ENCODE measurements at regions not wholly inside any gene's neighbourhood (a gene's known extent, or its start where the extent isn't known, plus 50 kb on each side); places are given as distances from the start of the nearest gene placed in this dataset.

DNA sequence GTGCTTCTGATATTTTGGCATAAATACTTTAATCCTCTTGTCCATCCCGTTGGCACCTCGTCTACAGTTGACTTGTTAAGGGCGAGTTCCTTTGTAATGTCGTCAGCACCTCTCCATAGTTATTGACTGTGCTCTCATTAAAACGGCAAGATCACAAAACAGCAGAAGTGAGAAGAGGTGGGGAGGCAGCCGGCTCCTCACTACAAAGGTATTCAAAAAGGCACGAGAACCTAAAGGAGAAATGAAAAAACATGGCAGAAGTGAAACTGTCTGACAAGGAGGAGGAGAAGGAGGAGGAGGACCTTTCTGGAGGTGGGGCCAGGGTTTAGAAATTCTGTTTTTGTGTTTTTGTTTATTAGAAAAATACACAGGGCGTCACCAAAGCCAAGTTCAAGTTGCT, 235.6 kb downstream of the BCL11A start:
- TF ChIP-seq, protein P1, sequence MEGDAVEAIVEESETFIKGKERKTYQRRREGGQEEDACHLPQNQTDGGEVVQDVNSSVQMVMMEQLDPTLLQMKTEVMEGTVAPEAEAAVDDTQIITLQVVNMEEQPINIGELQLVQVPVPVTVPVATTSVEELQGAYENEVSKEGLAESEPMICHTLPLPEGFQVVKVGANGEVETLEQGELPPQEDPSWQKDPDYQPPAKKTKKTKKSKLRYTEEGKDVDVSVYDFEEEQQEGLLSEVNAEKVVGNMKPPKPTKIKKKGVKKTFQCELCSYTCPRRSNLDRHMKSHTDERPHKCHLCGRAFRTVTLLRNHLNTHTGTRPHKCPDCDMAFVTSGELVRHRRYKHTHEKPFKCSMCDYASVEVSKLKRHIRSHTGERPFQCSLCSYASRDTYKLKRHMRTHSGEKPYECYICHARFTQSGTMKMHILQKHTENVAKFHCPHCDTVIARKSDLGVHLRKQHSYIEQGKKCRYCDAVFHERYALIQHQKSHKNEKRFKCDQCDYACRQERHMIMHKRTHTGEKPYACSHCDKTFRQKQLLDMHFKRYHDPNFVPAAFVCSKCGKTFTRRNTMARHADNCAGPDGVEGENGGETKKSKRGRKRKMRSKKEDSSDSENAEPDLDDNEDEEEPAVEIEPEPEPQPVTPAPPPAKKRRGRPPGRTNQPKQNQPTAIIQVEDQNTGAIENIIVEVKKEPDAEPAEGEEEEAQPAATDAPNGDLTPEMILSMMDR (IDR thresholded peaks at IDR 0.05): no peak
- TF ChIP-seq POLR2A (IDR thresholded peaks at IDR 0.05): no peak
- no peak for TF ChIP-seq EP300 (IDR thresholded peaks at IDR 0.05)
